ENCODE measurements at regions not wholly inside any gene's neighbourhood (a gene's known extent, or its start where the extent isn't known, plus 50 kb on each side); places are given as distances from the start of the nearest gene placed in this dataset.

DNA sequence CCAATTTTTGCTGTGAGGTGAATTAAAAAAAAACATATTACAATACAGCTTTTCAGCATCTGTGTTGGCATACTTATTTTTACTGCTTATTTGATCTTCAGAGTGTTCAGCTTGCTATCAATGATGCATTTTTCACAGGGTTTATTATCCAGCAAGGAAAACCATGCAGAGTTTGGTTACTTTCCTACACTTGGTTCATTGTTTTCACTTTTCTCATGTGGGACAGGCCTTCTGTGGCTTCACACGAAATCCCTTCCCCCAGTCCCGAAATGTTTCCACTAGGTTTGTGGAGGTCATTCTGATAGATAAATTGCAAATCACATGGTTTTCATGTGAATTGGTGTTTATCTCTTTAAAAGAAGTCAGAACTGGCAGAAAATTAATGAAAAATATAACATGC, 205.8 kb downstream of the SPCS3 start:
- TF ChIP-seq, protein P1, sequence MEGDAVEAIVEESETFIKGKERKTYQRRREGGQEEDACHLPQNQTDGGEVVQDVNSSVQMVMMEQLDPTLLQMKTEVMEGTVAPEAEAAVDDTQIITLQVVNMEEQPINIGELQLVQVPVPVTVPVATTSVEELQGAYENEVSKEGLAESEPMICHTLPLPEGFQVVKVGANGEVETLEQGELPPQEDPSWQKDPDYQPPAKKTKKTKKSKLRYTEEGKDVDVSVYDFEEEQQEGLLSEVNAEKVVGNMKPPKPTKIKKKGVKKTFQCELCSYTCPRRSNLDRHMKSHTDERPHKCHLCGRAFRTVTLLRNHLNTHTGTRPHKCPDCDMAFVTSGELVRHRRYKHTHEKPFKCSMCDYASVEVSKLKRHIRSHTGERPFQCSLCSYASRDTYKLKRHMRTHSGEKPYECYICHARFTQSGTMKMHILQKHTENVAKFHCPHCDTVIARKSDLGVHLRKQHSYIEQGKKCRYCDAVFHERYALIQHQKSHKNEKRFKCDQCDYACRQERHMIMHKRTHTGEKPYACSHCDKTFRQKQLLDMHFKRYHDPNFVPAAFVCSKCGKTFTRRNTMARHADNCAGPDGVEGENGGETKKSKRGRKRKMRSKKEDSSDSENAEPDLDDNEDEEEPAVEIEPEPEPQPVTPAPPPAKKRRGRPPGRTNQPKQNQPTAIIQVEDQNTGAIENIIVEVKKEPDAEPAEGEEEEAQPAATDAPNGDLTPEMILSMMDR (IDR thresholded peaks at IDR 0.05) = no peak
- no peak for TF ChIP-seq POLR2A (IDR thresholded peaks at IDR 0.05)
